Heart left ventricle (tissue), 16 donors: ENCODE measurements at regions not wholly inside any gene's neighbourhood (a gene's known extent, or its start where the extent isn't known, plus 50 kb on each side); places are given as distances from the start of the nearest gene placed in this dataset.
"Not testable (repeated sequence)": the region's sequence is repeated elsewhere in the genome, so short reads cannot be mapped to it uniquely, and the experiment has no call there.

Source experiments
- ATAC-seq, 4 donors: fragments of 200-7000 bp; cut with Tn5 transposase; one replicate each; pipeline ENCODE4 v1.9.1; 2020 to 2022; ENCODE audit warnings: moderate library complexity in 4 of 4, mild to moderate bottlenecking in 3 of 4, moderate number of reproducible peaks in 1 of 4
- DNase-seq, 5 donors: peaks; one replicate each; pipeline ENCODE4 v3.0.0-alpha.2; 2020
- H3K27ac ChIP-seq, 12 donors: fragments of 200-600 bp; sonication (generic) in 4 of 12; one replicate each; pipeline versions ENCODE4 v1.5.0 to v1.8.0; 2016 to 2022; ENCODE audit warnings: mild to moderate bottlenecking in 2 of 12
- H3K27me3 ChIP-seq, 9 donors: fragments of 200-600 bp; sonication (generic) in 2 of 9; one replicate each; pipeline versions ENCODE4 v1.5.1 to v1.8.0; 2016 to 2022; ENCODE audit warnings: mild to moderate bottlenecking in 3 of 9
- H3K36me3 ChIP-seq, 9 donors: fragments of 200-600 bp; sonication (generic) in 2 of 9; one replicate each; pipeline versions ENCODE4 v1.5.0 to v1.8.0; 2018 to 2022; ENCODE audit warnings: mild to moderate bottlenecking in 2 of 9
- H3K4me1 ChIP-seq, 12 donors: fragments of 200-600 bp; sonication (generic) in 4 of 12; one replicate each; pipeline versions ENCODE4 v1.5.0 to v1.8.0; 2016 to 2022; ENCODE audit warnings: mild to moderate bottlenecking in 3 of 12
- H3K4me3 ChIP-seq, 12 donors: fragments of 200-600 bp; sonication (generic) in 4 of 12; one replicate each; pipeline versions ENCODE4 v1.5.0 to v1.8.0; 2017 to 2022; ENCODE audit warnings: mild to moderate bottlenecking in 9 of 12, moderate library complexity in 4 of 12
- H3K9me3 ChIP-seq, 12 donors: fragments of 200-600 bp; sonication (generic) in 4 of 12; one replicate each; pipeline versions ENCODE4 v1.5.0 to v1.8.0; 2016 to 2022; ENCODE audit warnings: mild to moderate bottlenecking in 1 of 12
- CTCF ChIP-seq, 12 donors: fragments of 200-600 bp; sonication (generic) in 4 of 12; IDR thresholded peaks; one replicate each; pipeline versions ENCODE4 v1.5.0 to v1.8.0; 2018 to 2022; ENCODE audit warnings: antibody characterized with exemption in 12 of 12, mild to moderate bottlenecking in 5 of 12
- POLR2A ChIP-seq, 2 donors: fragments of 450-650 bp; IDR thresholded peaks; one replicate each; pipeline ENCODE4 v1.6.1; 2017; ENCODE audit warnings: antibody characterized with exemption in 2 of 2, mild to moderate bottlenecking in 2 of 2, moderate library complexity in 2 of 2
- WGBS, 4 donors: extraction: QIAGEN DNeasy Blood & Tissue Kit in 2 of 4; methylation state at CpG; one replicate each; pipeline versions ENCODE4 v1.1.5 to v1.1.7; 2013 to 2018; 5-methylcytosine and 5-hydroxymethylcytosine counted together
- intact Hi-C, 10 donors: fragments of 100-400 bp; cut with DNase I; formaldehyde crosslinking; loops; one replicate each; pipeline versions ENCODE4 v1.11.1 to v1.14.2; 2022
- donor health status: ischemic (EF 13 %, LVEDD 7.1; RV severe dilation, severe dysfunction).
- donor health status: healthy with polysubstance abuse.
- donor health status: DM: no; HTN: yes; CAD: no.
- donor health status: DM: no; HTN: no; CAD: no.
- donor health status: ischemic (EF 25% LVEDD 6.9; RV normal size, moderate dysfunction).
- donor health status: ischemic (EF 25% LVEDD 5.7; RV mildly dilated, moderate dysfunction).
- donor health status: healthy.
- donor health status: DM: yes; HTN: yes; CAD: no.
- donor health status: ischemic (EF 35%, LVEDD 5.7; RV mildly dilated, moderate dysfunction).
- donor health status: nonischemic (EF 11% LVEDD 7.7; RV severe dilation, severe dysfunction).
- donor health status: DM: yes; HTN: yes; CAD: no.
- donor health status: PGD.
- donor health status: ischemic (EF 29% LVEDD 5.4; RV normal size, mild dysfunction).
- donor health status: nonischemic (EF 23%, LVEDD 6.1; RV moderate dilation, normal function).

GRCh38 chr6:80789912-80790570, 683.6 kb downstream of the BCKDHB start:
- peaks cover 0 to 9% (median 0%) of the 10 kb centered on the region in 12 donors for H3K9me3 ChIP-seq
- intact Hi-C loops: no loop called here
- no peaks in the 10 kb centered on the region for H3K36me3 ChIP-seq
- no peak overlapping the region for H3K4me3 ChIP-seq
- WGBS, 4 donors: 38 to 45% (median 40%) methylated on average over 1 of the region's 1 CpG
- TF ChIP-seq POLR2A (IDR thresholded peaks at IDR 0.05): no peak
- no peak for TF ChIP-seq CTCF (IDR thresholded peaks at IDR 0.05)
- peaks cover 0 to 19% (median 0%) of the 10 kb centered on the region in 12 donors for H3K4me1 ChIP-seq
- peak overlapping the region in 9 of 12 donors; percentile 3 to 74 (median 33) for H3K27ac ChIP-seq
- ATAC-seq: peak; percentile 33 to 94 (median 75)
- no peak for DNase-seq
- H3K27me3 ChIP-seq: no peaks in the 10 kb centered on the region

GRCh38 chr6:80783271-80783670, 676.8 kb downstream of the BCKDHB start:
- H3K4me3 ChIP-seq, intact Hi-C loops, ATAC-seq, H3K36me3 ChIP-seq, H3K4me1 ChIP-seq, H3K27ac ChIP-seq, H3K27me3 ChIP-seq: not testable (repeated sequence)
- WGBS, 4 donors: 89 to 97% (median 94%) methylated on average over 10 to 12 of the region's 12 CpGs
- peak in 1 of 5 donors; percentile 42 for DNase-seq
- peaks cover 0 to 16% (median 2%) of the 10 kb centered on the region in 12 donors for H3K9me3 ChIP-seq

GRCh38 chr6:80771941-80772340, 665.5 kb downstream of the BCKDHB start:
- Histone ChIP-seq H3K4me3 (no peak overlapping the region), H3K27me3 (no peaks in the 10 kb centered on the region), H3K36me3 (no peaks in the 10 kb centered on the region), H3K4me1 (peaks cover 0 to 9% (median 0%) of the 10 kb centered on the region in 12 donors), H3K9me3 (peaks cover 0 to 3% (median 0%) of the 10 kb centered on the region in 12 donors), H3K27ac (no peak overlapping the region)
- intact Hi-C loops: no loop called here
- DNase-seq: no peak
- WGBS, 4 donors: 18 to 25% (median 22%) methylated on average over 2 of the region's 2 CpGs
- TF ChIP-seq CTCF (IDR thresholded peaks at IDR 0.05): no peak
- TF ChIP-seq POLR2A (IDR thresholded peaks at IDR 0.05): no peak
- no peak for ATAC-seq

GRCh38 chr6:80769106-80769505, 662.6 kb downstream of the BCKDHB start:
- no peaks in the 10 kb centered on the region for H3K9me3 ChIP-seq
- intact Hi-C loops: no loop called here

More at GRCh38 chr6:80769106-80769505, 662.6 kb downstream of the BCKDHB start:
- Histone ChIP-seq H3K4me3 (no peak overlapping the region), H3K27ac (peak overlapping the region in 1 of 12 donors; percentile 20), H3K27me3 (no peaks in the 10 kb centered on the region), H3K4me1 (peaks cover 0 to 9% (median 0%) of the 10 kb centered on the region in 12 donors), H3K36me3 (no peaks in the 10 kb centered on the region)
- DNase-seq (no peak), ATAC-seq (peak in 2 of 4 donors; percentile 9 to 57)
- WGBS, 4 donors: 25 to 56% (median 39%) methylated on average over 1 of the region's 1 CpG
- TF ChIP-seq CTCF (IDR thresholded peaks at IDR 0.05) (no peak), POLR2A (IDR thresholded peaks at IDR 0.05) (no peak)
